GM18508 (cell line): ENCODE measurements at regions not wholly inside any gene's neighbourhood (a gene's known extent, or its start where the extent isn't known, plus 50 kb on each side); places are given as distances from the start of the nearest gene placed in this dataset.

Experiments used
- ATAC-seq: cut with Tn5 transposase; IDR thresholded peaks from one replicate; pipeline ENCODE4 v1.9.1; 2021; ENCODE audit warnings: moderate number of reproducible peaks; ENCODE audit not compliant: insufficient read depth, unreplicated experiment

DNA sequence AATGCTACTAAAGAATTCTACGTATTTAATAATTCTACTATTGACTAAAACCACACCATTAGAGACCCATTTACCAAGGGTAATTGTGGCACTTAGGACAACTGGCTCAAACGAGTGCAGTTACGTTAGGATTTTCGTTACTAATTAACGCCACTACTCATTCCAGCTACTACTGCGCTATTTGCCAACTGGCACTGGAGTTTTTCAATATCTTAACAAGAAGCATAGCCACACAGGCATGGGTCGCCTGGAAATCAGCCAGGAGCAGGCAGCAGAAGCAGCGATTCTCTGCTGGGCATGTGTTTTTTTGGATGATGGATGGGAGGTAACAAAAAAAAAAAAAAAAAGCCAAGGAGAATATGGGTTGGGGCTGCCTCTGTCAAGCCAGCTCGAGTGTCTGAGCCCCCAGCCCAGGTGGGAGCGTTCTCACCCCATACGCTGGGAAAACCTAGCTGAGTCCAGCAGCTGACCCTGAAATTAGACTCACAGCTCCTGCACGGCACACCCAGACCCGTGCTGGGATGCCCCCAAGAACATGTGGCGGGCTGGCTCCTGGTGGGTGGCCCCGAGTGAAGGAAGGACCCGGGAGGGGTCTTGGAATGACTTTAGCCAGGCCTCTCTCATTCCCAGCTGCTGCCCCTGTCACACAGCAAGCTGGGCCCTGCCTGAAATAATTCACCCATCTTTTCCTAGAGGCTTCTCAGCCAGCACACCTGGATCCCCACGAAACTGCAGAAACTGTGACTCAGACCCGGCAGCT, 214.0 kb downstream of the BRD1 start:
- ATAC-seq: no peak

DNA sequence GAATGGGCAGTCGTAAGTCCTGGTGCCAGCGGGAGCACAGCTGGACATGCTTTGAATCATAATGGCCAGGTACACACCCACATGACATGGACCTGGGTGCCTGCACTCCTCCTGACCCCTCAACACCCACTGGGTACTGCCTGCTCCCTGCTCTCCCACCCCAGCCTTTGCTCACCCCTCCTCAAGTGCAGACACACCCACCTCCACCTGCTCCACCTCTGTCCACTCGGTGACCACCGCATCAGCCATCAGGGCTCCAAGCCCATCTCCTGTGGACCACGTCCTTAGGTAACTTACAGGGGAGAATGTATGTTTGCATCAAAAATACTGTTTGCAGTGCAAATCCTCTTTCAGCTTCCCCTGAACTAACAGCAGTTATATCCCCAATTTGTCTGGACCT, 214.6 kb downstream of the BRD1 start:
- no peak for ATAC-seq

GRCh38 chr22:49609207-49609876, 218.3 kb downstream of the BRD1 start:
- no peak for ATAC-seq

GRCh38 chr22:49608660-49609059, 219.0 kb downstream of the BRD1 start:
- no peak for ATAC-seq

DNA sequence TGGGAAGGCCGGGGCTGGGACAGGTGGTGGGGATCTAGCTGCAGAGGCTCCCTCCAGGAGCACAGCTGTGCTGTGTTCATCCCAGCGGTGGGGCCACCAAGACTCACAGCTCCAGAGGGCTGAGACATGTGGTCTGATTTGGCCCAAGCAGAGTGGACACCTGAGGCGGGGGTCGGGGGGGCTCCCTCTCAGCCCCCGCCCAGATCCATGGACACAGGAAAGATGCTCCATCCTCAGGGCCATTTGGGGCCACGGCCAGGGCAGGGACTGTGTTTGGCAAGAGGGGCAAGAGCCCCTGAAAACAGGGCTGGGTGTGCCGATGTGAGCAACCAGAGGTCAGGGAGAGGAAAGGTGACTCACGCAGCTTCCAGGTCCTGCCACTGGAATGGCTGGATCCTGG, 219.4 kb downstream of the BRD1 start:
- ATAC-seq: no peak

DNA sequence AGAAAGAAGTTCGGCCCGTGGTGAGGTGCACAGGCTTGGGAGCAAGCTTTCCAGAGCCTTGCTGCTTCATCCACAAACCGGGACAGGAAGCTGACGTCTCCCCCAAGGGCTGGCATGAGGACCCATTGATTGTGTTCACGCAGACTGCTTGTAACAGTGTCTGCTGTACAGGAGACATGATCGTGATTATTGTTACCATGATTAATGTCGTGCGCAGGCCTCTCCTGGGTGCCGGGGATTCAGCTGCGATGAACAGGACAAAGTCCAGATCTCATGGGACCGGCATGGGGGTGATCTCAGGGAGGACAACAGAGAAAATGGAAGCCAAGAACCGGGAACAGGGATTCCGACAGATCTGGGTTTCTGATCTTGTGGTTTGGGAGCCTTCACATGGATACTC, 219.9 kb downstream of the BRD1 start:
- ATAC-seq: no peak

- no peak for ATAC-seq
Measured at GRCh38 chr22:49606562-49607290, 220.9 kb downstream of the BRD1 start.

GRCh38 chr22:49604732-49605302, 222.9 kb downstream of the BRD1 start:
- ATAC-seq: no peak

- no peak for ATAC-seq
Measured at GRCh38 chr22:49603016-49603415, 224.7 kb downstream of the BRD1 start.

- ATAC-seq: no peak
Measured at GRCh38 chr22:49602481-49602880, 225.2 kb downstream of the BRD1 start.

- no peak for ATAC-seq
Measured at GRCh38 chr22:49601614-49602321, 225.9 kb downstream of the BRD1 start.

DNA sequence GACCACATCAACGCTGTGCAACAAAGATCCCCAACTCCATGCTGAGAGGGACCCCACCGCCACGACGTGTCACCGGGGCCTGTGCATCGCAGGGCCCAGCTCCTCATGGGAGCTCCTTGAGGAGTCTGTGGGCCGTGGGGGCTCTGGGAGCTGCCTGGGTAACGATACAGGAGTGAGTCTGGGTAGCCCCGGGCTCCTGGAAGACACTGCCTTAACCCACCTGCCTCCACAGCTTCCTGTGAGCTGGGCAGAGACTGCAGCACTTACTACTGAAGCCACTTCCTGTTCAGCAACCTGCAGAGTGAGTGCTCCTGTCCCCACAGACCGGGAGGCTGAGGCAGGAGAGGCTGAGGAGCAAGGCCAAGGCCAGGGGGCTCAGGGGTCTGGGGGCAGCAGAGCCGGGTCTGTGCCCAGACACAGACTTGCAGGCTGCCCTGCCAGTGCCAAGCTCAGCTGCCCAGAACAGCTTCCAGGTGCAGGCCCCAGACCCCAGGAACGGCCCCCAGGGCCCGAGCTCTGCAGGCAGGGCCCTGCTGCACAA, 226.7 kb downstream of the BRD1 start:
- ATAC-seq: no peak

DNA sequence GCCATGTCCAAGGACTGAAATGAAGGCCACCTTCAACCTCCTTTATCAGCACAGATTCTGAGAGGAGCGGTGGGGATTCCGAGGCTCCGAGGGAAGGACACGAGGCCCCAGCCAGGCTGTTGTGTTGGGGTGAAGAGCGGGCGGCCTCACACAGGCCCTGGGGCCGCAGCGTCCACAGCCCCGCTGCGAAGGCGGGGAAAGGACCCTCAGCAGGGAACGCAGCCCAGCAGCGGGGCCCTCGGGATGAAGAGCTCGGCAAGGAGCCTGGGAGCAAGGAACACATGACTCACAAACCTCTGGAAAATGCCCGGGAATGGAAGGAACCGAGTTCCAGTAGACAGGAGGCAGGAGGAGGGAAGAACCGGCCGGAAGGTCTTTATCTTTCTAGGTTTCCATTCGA, 227.2 kb downstream of the BRD1 start:
- ATAC-seq: no peak

DNA sequence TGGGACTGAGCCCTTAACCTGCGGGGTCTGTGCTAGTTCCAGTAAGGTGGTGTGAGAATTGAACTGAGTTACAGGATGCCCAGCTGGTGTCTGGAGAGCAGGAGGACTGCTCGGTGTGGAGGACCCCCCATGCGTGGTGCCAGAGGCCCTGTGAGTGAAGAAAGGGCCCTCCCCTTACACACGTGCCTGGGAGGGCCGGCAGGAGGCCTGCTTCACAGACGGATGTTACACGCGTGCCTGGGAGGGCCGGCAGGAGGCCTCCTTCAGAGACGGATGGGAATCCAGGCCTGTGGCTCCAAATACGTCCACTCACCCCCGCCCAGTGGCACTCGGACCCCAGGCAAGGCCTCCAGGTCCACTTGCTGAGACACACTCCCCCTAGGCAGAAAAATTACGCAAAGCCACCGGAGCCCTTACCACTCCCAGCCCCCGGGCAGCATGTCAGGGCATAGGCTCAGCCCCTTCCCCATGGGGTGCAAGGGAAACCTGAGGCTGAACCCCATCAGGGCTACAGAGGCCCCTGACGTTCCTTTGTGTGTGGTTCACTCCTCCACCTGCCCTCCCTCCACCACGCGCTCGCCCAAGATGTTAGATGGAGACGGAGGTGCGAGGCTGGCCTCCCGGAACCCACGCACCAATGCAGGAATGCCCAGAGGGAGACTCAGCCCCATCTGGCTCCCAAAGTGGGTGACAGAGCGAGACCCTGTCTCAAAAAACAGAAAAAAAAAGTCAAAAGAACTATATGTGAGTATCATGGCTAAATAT, 227.8 kb downstream of the BRD1 start:
- no peak for ATAC-seq

- ATAC-seq: no peak
Measured at GRCh38 chr22:49599039-49599438, 228.6 kb downstream of the BRD1 start.

DNA sequence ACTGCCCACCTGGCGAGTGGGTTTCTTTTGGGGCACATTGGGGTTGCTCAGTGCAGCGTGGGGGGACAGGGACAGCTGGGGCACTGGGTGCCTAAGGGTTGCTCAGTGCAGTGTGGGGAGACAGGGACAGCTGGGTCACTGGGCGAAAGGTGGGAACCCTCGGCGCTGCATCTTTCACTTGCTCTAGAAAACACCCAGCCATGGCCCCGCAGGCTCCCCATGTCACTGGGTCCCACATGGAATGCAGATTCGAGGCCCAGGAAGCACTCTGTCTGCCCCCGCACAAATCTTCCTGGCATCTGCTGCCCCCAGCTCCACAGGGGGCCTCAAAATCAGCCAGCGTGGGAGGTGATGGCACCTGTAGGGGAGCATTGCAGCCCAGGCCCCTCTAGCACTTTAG, 229.3 kb downstream of the BRD1 start:
- ATAC-seq: no peak

DNA sequence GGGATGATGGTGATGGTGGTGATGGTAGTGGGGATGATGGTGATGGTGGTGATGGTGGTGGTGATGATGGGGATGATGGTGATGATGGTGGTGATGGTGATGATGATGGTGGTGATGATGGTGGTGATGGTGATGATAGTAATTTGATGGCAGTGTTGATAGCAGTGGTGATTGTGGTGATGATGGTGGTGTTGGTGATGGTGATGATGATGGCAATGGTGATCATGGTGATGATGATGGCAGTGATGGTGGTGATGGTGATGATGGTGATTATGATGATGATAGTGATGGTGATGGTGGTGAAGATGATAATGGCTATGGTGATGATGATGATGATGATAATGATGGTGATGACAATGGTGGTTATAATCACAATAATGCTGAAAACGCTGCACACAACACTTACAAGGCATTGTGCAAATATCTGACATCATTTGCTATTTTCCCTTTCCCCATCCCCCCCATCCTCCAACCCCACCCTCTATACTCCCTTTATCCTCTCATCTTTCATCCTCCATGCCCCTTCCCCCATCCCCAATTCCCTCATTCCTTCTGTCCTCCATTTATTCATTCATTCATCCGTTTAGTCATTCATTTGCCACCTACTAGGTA, 230.1 kb downstream of the BRD1 start:
- no peak for ATAC-seq

- ATAC-seq: no peak
Measured at GRCh38 chr22:49595465-49596078, 232.1 kb downstream of the BRD1 start.

DNA sequence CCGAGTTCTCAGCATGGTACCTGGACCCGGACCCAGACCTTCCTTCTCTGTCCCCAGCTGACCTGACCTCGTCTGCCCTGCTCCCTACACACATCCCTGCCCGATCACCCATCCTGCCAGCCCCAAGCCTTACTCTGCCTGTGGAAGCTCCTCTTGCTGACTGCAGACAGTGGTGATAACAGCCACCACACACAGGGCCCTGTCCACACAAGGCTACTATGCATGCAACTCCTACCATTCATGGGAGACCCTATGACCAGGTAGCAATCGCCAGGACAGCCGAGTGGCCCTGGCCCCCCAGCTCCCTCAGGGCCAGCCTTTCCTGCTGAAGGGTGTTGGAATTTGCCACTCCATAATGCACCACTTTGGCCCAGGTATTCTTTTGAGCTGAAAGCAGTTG, 233.6 kb downstream of the BRD1 start:
- no peak for ATAC-seq
